RWPE2 (cell line): ENCODE measurements at regions not wholly inside any gene's neighbourhood (a gene's known extent, or its start where the extent isn't known, plus 50 kb on each side); places are given as distances from the start of the nearest gene placed in this dataset.

Experiments used
- ATAC-seq: fragments of 200-7000 bp; cut with Tn5 transposase; 3 replicates; pipeline ENCODE4 v1.9.1; 2021; ENCODE audit warnings: low read depth
- DNase-seq: peaks from one replicate; pipeline ENCODE4 v3.0.0-alpha.2; 2020; ENCODE audit warnings: low spot score
- H3K27ac ChIP-seq: fragments of 450-650 bp; 2 replicates; pipeline ENCODE4 v1.5.1; 2017; ENCODE audit warnings: mild to moderate bottlenecking; ENCODE audit not compliant: poor library complexity, severe bottlenecking
- H3K27me3 ChIP-seq: fragments of 250-450 bp; sonication (Bioruptor Pico); 2 replicates; pipeline ENCODE4 v1.5.1; 2021; ENCODE audit warnings: mild to moderate bottlenecking, moderate library complexity; ENCODE audit not compliant: insufficient read depth, poor library complexity, severe bottlenecking
- H3K36me3 ChIP-seq: fragments of 250-450 bp; sonication (Bioruptor Pico); 2 replicates; pipeline ENCODE4 v1.5.1; 2020; ENCODE audit warnings: low read depth, mild to moderate bottlenecking, moderate library complexity
- H3K4me1 ChIP-seq: fragments of 250-450 bp; sonication (Bioruptor Pico); 2 replicates; pipeline ENCODE4 v1.5.1; 2021; ENCODE audit warnings: mild to moderate bottlenecking, moderate library complexity; ENCODE audit not compliant: insufficient read depth, poor library complexity, severe bottlenecking
- H3K4me3 ChIP-seq: fragments of 250-450 bp; sonication (Bioruptor Pico); 2 replicates; pipeline ENCODE4 v1.5.1; 2021; ENCODE audit warnings: mild to moderate bottlenecking, moderate library complexity; ENCODE audit not compliant: severe bottlenecking
- H3K9me3 ChIP-seq: fragments of 250-450 bp; sonication (Bioruptor Pico); 2 replicates; pipeline ENCODE4 v1.5.1; 2021; ENCODE audit warnings: mild to moderate bottlenecking, moderate library complexity; ENCODE audit not compliant: severe bottlenecking
- TF ChIP-seq, protein P1 (sequence below): fragments of 450-650 bp; IDR thresholded peaks from one replicate; pipeline ENCODE4 v1.5.1; 2017; ENCODE audit warnings: mild to moderate bottlenecking, moderate library complexity; ENCODE audit not compliant: poor library complexity, severe bottlenecking

DNA sequence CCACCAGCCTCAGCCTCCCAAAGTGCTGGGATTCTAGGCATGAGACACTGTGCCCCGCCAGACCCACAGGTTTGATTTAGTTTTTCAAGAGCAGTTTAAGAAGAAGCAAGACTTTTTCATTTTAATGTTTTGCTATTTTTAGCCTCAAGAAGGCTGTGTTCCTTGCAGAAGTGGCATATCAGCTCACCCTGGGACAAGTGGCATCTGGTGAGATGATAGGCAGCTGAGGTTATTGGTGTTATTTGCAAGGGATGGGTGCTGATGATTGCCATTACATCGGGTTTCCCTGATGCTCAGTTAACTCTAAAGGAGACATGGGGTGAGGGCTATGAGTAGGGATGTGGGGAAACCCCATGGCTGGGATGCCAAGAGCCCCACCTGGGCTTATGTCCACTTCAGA, 120.4 kb downstream of the MXRA5 start:
- no peak overlapping the region for H3K27ac ChIP-seq
- no peaks in the 10 kb centered on the region for H3K36me3 ChIP-seq
- no peak overlapping the region for H3K4me3 ChIP-seq
- ATAC-seq, result no peak
- no peaks in the 10 kb centered on the region for H3K4me1 ChIP-seq
- no peaks in the 10 kb centered on the region for H3K27me3 ChIP-seq
- no peaks in the 10 kb centered on the region for H3K9me3 ChIP-seq
- TF ChIP-seq, protein P1, sequence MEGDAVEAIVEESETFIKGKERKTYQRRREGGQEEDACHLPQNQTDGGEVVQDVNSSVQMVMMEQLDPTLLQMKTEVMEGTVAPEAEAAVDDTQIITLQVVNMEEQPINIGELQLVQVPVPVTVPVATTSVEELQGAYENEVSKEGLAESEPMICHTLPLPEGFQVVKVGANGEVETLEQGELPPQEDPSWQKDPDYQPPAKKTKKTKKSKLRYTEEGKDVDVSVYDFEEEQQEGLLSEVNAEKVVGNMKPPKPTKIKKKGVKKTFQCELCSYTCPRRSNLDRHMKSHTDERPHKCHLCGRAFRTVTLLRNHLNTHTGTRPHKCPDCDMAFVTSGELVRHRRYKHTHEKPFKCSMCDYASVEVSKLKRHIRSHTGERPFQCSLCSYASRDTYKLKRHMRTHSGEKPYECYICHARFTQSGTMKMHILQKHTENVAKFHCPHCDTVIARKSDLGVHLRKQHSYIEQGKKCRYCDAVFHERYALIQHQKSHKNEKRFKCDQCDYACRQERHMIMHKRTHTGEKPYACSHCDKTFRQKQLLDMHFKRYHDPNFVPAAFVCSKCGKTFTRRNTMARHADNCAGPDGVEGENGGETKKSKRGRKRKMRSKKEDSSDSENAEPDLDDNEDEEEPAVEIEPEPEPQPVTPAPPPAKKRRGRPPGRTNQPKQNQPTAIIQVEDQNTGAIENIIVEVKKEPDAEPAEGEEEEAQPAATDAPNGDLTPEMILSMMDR, result no peak
- no peak for DNase-seq

DNA sequence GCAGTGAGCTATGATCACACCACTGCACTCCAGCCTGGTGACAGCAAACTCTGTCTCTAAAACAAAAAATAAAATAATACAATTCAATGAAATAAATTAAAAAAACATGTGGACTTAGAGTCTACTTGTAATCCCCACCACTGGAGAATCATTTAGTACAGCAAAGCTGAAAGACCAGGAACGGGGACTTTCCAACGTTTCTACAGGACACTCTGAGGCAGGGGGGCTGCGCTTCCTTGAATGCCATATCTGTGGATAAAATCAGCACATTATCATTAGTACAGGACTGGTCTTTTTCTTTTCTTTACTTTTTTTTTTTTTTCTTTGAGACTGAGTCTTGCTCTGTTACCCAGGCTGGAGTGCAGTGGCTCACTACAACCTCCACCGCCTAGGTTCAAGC, 124.8 kb downstream of the MXRA5 start:
- Histone ChIP-seq H3K36me3 (no peaks in the 10 kb centered on the region), H3K4me1 (no peaks in the 10 kb centered on the region), H3K9me3 (no peaks in the 10 kb centered on the region), H3K27ac (no peak overlapping the region), H3K4me3 (no peak overlapping the region), H3K27me3 (no peaks in the 10 kb centered on the region)
- DNase-seq (no peak), ATAC-seq (no peak)
- TF ChIP-seq, protein P1, result no peak

DNA sequence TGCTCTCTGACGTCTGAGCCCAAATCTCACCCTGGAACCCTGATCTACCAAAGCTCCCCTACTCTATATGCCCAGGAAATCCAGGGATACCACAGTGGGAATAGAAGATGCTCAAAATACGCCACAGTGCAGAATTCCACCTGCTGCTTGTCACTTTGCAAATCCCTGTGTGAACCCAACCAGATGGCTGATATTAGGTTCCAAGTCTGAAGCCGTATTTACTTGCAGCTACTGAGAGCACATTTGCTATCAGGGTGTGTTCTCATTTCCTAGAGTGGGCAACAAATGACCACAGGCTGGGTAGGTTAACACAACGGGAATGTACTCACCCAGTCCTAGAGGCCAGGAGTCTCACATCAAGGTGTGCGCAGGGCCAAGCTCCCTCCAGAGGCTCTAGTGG, 126.8 kb downstream of the MXRA5 start:
- H3K27ac ChIP-seq, result no peak overlapping the region
- TF ChIP-seq, protein P1, result no peak
- no peaks in the 10 kb centered on the region for H3K9me3 ChIP-seq
- H3K27me3 ChIP-seq, result no peaks in the 10 kb centered on the region
- no peaks in the 10 kb centered on the region for H3K4me1 ChIP-seq
- no peak for DNase-seq
- no peak for ATAC-seq
- no peak overlapping the region for H3K4me3 ChIP-seq
- no peaks in the 10 kb centered on the region for H3K36me3 ChIP-seq

DNA sequence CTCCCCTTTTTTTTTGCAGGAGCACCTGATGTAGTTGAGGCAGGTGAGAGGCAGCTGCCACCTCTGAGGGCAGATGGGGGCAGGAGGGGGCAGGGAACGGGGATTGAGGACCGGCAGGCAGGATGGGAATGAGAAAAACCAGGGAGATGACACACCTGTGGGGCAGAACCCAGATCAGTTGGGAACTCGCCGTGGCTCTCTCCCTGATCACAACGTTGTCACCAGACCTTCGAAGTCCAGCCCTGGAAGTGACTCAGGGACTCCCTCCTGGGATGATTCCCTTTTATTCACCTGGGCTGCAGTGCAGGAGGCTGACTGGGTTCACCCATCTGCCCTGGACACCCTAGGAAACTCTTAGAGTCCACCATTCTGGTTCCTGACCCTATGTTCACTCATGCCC, 127.2 kb downstream of the MXRA5 start:
- no peaks in the 10 kb centered on the region for H3K27me3 ChIP-seq
- H3K4me1 ChIP-seq, result no peaks in the 10 kb centered on the region
- H3K36me3 ChIP-seq, result no peaks in the 10 kb centered on the region
- H3K27ac ChIP-seq, result no peak overlapping the region
- no peak for DNase-seq
- ATAC-seq, result no peak
- H3K4me3 ChIP-seq, result no peak overlapping the region
- TF ChIP-seq, protein P1, result no peak
- H3K9me3 ChIP-seq, result no peaks in the 10 kb centered on the region

DNA sequence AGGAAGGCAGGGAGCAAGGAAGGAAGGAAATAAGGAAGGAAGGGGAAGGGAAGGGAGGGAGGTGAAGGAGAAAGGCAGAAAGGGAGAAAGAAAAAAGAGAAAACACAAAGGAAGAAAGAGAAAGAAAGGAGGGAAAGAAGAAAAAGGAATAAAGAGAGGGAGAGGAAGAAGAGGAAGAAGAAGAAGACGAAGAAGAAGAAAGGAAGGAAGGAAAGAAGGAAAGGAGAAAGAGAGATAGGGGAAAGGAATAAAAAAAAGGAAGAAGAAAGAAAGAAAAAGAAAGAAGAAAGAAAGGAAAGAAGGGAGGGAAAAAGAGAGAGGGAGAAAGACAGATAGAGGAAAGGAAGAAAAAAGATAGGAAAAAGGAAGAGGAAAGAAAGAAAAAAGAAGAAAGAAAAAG, 128.0 kb downstream of the MXRA5 start:
- DNase-seq, result no peak
- no peak overlapping the region for H3K4me3 ChIP-seq
- H3K27me3 ChIP-seq, result no peaks in the 10 kb centered on the region
- no peak for ATAC-seq
- no peaks in the 10 kb centered on the region for H3K4me1 ChIP-seq
- H3K27ac ChIP-seq, result no peak overlapping the region
- TF ChIP-seq, protein P1, result no peak
- H3K9me3 ChIP-seq, result no peaks in the 10 kb centered on the region
- no peaks in the 10 kb centered on the region for H3K36me3 ChIP-seq
